Sigmoid colon (tissue), 4 donors: ENCODE measurements at regions not wholly inside any gene's neighbourhood (a gene's known extent, or its start where the extent isn't known, plus 50 kb on each side); places are given as distances from the start of the nearest gene placed in this dataset.

Source experiments
- EP300 ChIP-seq, 4 donors: sonication (generic); formaldehyde crosslinking; IDR thresholded peaks; one replicate each; pipeline ENCODE4 v1.6.1; 2017; ENCODE audit warnings: antibody characterized with exemption in 4 of 4
- POLR2A ChIP-seq, 2 donors: fragments of 450-650 bp; IDR thresholded peaks; one replicate each; pipeline ENCODE4 v1.6.1; 2016; ENCODE audit warnings: antibody characterized with exemption in 2 of 2, mild to moderate bottlenecking in 2 of 2, moderate library complexity in 2 of 2
- TF ChIP-seq, protein P1 (sequence below), 4 experiments: fragments of 450-650 bp in 3 of 4; fragments of 200-600 bp in 1 of 4; IDR thresholded peaks; one replicate each; pipeline ENCODE4 v1.5.1; 2016 to 2019; ENCODE audit warnings: antibody characterized with exemption in 4 of 4, mild to moderate bottlenecking in 3 of 4, moderate library complexity in 2 of 4

DNA sequence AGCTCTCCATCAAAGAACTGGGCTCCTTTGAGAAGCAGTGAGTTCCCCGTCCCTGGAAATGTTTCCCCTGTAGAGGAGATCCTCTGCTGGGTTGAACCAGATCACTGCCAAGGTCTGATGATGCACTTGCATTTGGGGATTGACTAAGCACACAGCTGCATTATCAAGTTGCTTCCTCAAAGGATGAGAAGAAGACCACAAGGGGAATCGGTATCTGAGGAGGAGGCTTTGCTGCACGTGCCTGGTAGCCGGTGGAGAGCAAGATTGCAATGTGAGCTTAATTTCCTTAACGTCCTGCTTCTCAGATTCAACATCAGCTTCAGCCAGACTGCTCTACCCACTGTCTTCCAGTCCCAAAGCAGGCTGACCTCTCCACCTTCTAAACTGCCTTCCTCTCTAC lies 128.8 kb upstream of the STMND1 start:
- TF ChIP-seq, protein P1, sequence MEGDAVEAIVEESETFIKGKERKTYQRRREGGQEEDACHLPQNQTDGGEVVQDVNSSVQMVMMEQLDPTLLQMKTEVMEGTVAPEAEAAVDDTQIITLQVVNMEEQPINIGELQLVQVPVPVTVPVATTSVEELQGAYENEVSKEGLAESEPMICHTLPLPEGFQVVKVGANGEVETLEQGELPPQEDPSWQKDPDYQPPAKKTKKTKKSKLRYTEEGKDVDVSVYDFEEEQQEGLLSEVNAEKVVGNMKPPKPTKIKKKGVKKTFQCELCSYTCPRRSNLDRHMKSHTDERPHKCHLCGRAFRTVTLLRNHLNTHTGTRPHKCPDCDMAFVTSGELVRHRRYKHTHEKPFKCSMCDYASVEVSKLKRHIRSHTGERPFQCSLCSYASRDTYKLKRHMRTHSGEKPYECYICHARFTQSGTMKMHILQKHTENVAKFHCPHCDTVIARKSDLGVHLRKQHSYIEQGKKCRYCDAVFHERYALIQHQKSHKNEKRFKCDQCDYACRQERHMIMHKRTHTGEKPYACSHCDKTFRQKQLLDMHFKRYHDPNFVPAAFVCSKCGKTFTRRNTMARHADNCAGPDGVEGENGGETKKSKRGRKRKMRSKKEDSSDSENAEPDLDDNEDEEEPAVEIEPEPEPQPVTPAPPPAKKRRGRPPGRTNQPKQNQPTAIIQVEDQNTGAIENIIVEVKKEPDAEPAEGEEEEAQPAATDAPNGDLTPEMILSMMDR (IDR thresholded peaks at IDR 0.05), result no peak
- no peak for TF ChIP-seq EP300 (IDR thresholded peaks at IDR 0.05)
- TF ChIP-seq POLR2A (IDR thresholded peaks at IDR 0.05), result no peak
